KG1 (cell line): ENCODE measurements at regions not wholly inside any gene's neighbourhood (a gene's known extent, or its start where the extent isn't known, plus 50 kb on each side); places are given as distances from the start of the nearest gene placed in this dataset.
"Not testable (repeated sequence)": the region's sequence is repeated elsewhere in the genome, so short reads cannot be mapped to it uniquely, and the experiment has no call there.

Source experiments
- DNase-seq: peaks from one replicate; lab custom pipeline; 2025; lab: John Stamatoyannopoulos, UW

- DNase-seq, result no peak
These were observed 272.4 kb downstream of the ETV1 start for GRCh38 chr7:13717031-13717430.

GRCh38 chr7:13724191-13724976 is 265.1 kb downstream of the ETV1 start:
- DNase-seq, result no peak

GRCh38 chr7:13724977-13725566 is 264.4 kb downstream of the ETV1 start:
- no peak for DNase-seq

GRCh38 chr7:13725591-13725990 is 263.9 kb downstream of the ETV1 start:
- DNase-seq, result no peak

GRCh38 chr7:13727279-13727678 is 262.2 kb downstream of the ETV1 start:
- no peak for DNase-seq

- DNase-seq, result no peak
These were observed 261.7 kb downstream of the ETV1 start for GRCh38 chr7:13727751-13728150.

- not testable (repeated sequence) for DNase-seq
These were observed 261.0 kb downstream of the ETV1 start for GRCh38 chr7:13728430-13728829.

GRCh38 chr7:13731643-13732042 is 257.8 kb downstream of the ETV1 start:
- DNase-seq, result no peak

- no peak for DNase-seq
These were observed 251.9 kb downstream of the ETV1 start for GRCh38 chr7:13737563-13737962.

- no peak for DNase-seq
These were observed 247.3 kb downstream of the ETV1 start for GRCh38 chr7:13742126-13742525.

GRCh38 chr7:13742811-13743210 is 246.7 kb downstream of the ETV1 start:
- DNase-seq, result no peak

GRCh38 chr7:13743226-13743625 is 246.2 kb downstream of the ETV1 start:
- DNase-seq, result no peak

GRCh38 chr7:13745530-13745929 is 243.9 kb downstream of the ETV1 start:
- DNase-seq, result no peak

- DNase-seq, result no peak
These were observed 240.5 kb downstream of the ETV1 start for GRCh38 chr7:13748998-13749397.

- no peak for DNase-seq
These were observed 239.8 kb downstream of the ETV1 start for GRCh38 chr7:13749636-13750035.

GRCh38 chr7:13751766-13752165 is 237.7 kb downstream of the ETV1 start:
- no peak for DNase-seq

GRCh38 chr7:13757841-13758240 is 231.6 kb downstream of the ETV1 start:
- no peak for DNase-seq

- not testable (repeated sequence) for DNase-seq
These were observed 223.6 kb downstream of the ETV1 start for GRCh38 chr7:13765853-13766252.

GRCh38 chr7:13770305-13770704 is 219.2 kb downstream of the ETV1 start:
- DNase-seq, result no peak

- no peak for DNase-seq
These were observed 214.5 kb downstream of the ETV1 start for GRCh38 chr7:13774976-13775375.

- no peak for DNase-seq
These were observed 212.2 kb downstream of the ETV1 start for GRCh38 chr7:13777242-13777641.

- DNase-seq, result no peak
These were observed 210.5 kb downstream of the ETV1 start for GRCh38 chr7:13778967-13779366.

GRCh38 chr7:13790611-13791010 is 198.9 kb downstream of the ETV1 start:
- DNase-seq, result no peak

GRCh38 chr7:13792208-13792607 is 197.3 kb downstream of the ETV1 start:
- no peak for DNase-seq
